HEK293T (cell line): ENCODE measurements at regions not wholly inside any gene's neighbourhood (a gene's known extent, or its start where the extent isn't known, plus 50 kb on each side); places are given as distances from the start of the nearest gene placed in this dataset.

Experiments
- CTCF ChIA-PET: fragments of 350-600 bp; formaldehyde crosslinking; extraction: SDS; loops from one replicate; lab custom pipeline; 2021; ENCODE audit warnings: antibody characterized with exemption, inconsistent platforms; lab: Yijun Ruan, JAX
- POLR2A ChIA-PET: fragments of 350-600 bp; formaldehyde crosslinking; extraction: SDS; loops from one replicate; lab custom pipeline; 2020; ENCODE audit warnings: antibody characterized with exemption, inconsistent platforms; lab: Yijun Ruan, JAX
- DNase-seq: peaks from one replicate; pipeline ENCODE4 v3.0.0; 2012; ENCODE audit warnings: mixed read lengths; ENCODE audit errors: extremely low spot score
- ARNT ChIP-seq: fragments of 450-650 bp; IDR thresholded peaks from 2 replicates; pipeline ENCODE4 v1.6.1; 2017; ENCODE audit warnings: mild to moderate bottlenecking
- BHLHE40 ChIP-seq: fragments of 450-650 bp; IDR thresholded peaks from 2 replicates; pipeline ENCODE4 v1.6.1; 2016; ENCODE audit warnings: mild to moderate bottlenecking, moderate library complexity, borderline replicate concordance
- CTBP1 ChIP-seq: fragments of 450-650 bp; IDR thresholded peaks from 2 replicates; pipeline ENCODE4 v1.6.1; 2016; ENCODE audit warnings: borderline replicate concordance
- ELF4 ChIP-seq: fragments of 450-650 bp; IDR thresholded peaks from 2 replicates; pipeline ENCODE4 v1.6.1; 2017; ENCODE audit warnings: antibody characterized with exemption
- FOXA1 ChIP-seq: fragments of 450-650 bp; IDR thresholded peaks from 2 replicates; pipeline ENCODE4 v1.6.1; 2016; ENCODE audit warnings: mild to moderate bottlenecking
- FOXK2 ChIP-seq: fragments of 450-650 bp; IDR thresholded peaks from 2 replicates; pipeline ENCODE4 v1.6.1; 2016; ENCODE audit warnings: mild to moderate bottlenecking
- FOXM1 ChIP-seq: fragments of 450-650 bp; IDR thresholded peaks from 2 replicates; pipeline ENCODE4 v1.6.1; 2017; ENCODE audit warnings: mild to moderate bottlenecking, borderline replicate concordance
- HDGF ChIP-seq: fragments of 450-650 bp; IDR thresholded peaks from 2 replicates; pipeline ENCODE4 v1.6.1; 2017; ENCODE audit warnings: antibody characterized with exemption, borderline replicate concordance
- L3MBTL2 ChIP-seq: fragments of 450-650 bp; conservative IDR thresholded peaks from 2 replicates; pipeline ENCODE4 v1.6.1; 2016; ENCODE audit warnings: mild to moderate bottlenecking
- LEF1 ChIP-seq: fragments of 450-650 bp; IDR thresholded peaks from 2 replicates; pipeline ENCODE4 v1.6.1; 2017; ENCODE audit warnings: mild to moderate bottlenecking, borderline replicate concordance
- NFRKB ChIP-seq: fragments of 450-650 bp; IDR thresholded peaks from 2 replicates; pipeline ENCODE4 v1.6.1; 2016; ENCODE audit warnings: mild to moderate bottlenecking, moderate library complexity
- PKNOX1 ChIP-seq: fragments of 450-650 bp; IDR thresholded peaks from 2 replicates; pipeline ENCODE4 v1.6.1; 2016
- SP1 ChIP-seq: fragments of 450-650 bp; IDR thresholded peaks from 2 replicates; pipeline ENCODE4 v1.6.1; 2017
- SUZ12 ChIP-seq: fragments of 450-650 bp; IDR thresholded peaks from 2 replicates; pipeline ENCODE4 v1.6.1; 2016; ENCODE audit warnings: mild to moderate bottlenecking
- TARDBP ChIP-seq: fragments of 450-650 bp; IDR thresholded peaks from 2 replicates; pipeline ENCODE4 v1.6.1; 2016
- ZNF384 ChIP-seq: fragments of 450-650 bp; IDR thresholded peaks from 2 replicates; pipeline ENCODE4 v1.6.1; 2016

GRCh38 chr14:89646971-89647370 is 229.9 kb upstream of the FOXN3 start:
- ChIA-PET CTCF (no interaction called here), POLR2A (no interaction called here)
- TF ChIP-seq SP1 (no peak), NFRKB (no peak), HDGF (no peak), LEF1 (no peak), TARDBP (no peak), ZNF384 (no peak), L3MBTL2 (no peak), ELF4 (no peak), PKNOX1 (no peak), FOXM1 (no peak), CTBP1 (no peak), ARNT (no peak), SUZ12 (no peak), BHLHE40 (no peak), FOXK2 (no peak), FOXA1 (no peak)
- no peak for DNase-seq

- TF ChIP-seq ARNT (no peak), BHLHE40 (no peak), SP1 (no peak), PKNOX1 (no peak)
- ChIA-PET CTCF (no interaction called here), POLR2A (no interaction called here)
- no peak for DNase-seq
These were observed 227.6 kb upstream of the FOXN3 start for GRCh38 chr14:89644641-89645040.

GRCh38 chr14:89641495-89642175 is 224.6 kb upstream of the FOXN3 start:
- ChIA-PET CTCF (no interaction called here), POLR2A (no interaction called here)
- no peak for TF ChIP-seq ZNF384
- no peak for TF ChIP-seq CTBP1
- TF ChIP-seq LEF1: no peak
- no peak for TF ChIP-seq ELF4
- no peak for TF ChIP-seq FOXK2
- TF ChIP-seq NFRKB: no peak
- TF ChIP-seq ARNT: no peak
- TF ChIP-seq BHLHE40: no peak
- TF ChIP-seq SP1: no peak
- TF ChIP-seq HDGF: no peak
- no peak for TF ChIP-seq L3MBTL2
- no peak for TF ChIP-seq FOXA1
- no peak for TF ChIP-seq PKNOX1
- no peak for TF ChIP-seq FOXM1
- no peak for TF ChIP-seq SUZ12
- TF ChIP-seq TARDBP: no peak
- no peak for DNase-seq

GRCh38 chr14:89640141-89640540 is 223.1 kb upstream of the FOXN3 start:
- TF ChIP-seq ZNF384 (no peak), NFRKB (no peak), HDGF (no peak), FOXM1 (no peak), CTBP1 (no peak), FOXA1 (no peak), TARDBP (no peak), ARNT (no peak), SP1 (no peak), BHLHE40 (no peak), LEF1 (no peak)
- CTCF ChIA-PET: no interaction called here
- POLR2A ChIA-PET: no interaction called here
- DNase-seq: no peak

- no peak for DNase-seq
- ChIA-PET CTCF (no interaction called here), POLR2A (no interaction called here)
- TF ChIP-seq FOXK2: no peak
- TF ChIP-seq ZNF384: no peak
- TF ChIP-seq NFRKB: no peak
- no peak for TF ChIP-seq SUZ12
- TF ChIP-seq BHLHE40: no peak
- TF ChIP-seq LEF1: no peak
- TF ChIP-seq PKNOX1: no peak
- no peak for TF ChIP-seq ELF4
- no peak for TF ChIP-seq ARNT
- TF ChIP-seq TARDBP: no peak
- no peak for TF ChIP-seq CTBP1
- no peak for TF ChIP-seq FOXA1
- TF ChIP-seq L3MBTL2: no peak
- no peak for TF ChIP-seq SP1
- no peak for TF ChIP-seq FOXM1
- no peak for TF ChIP-seq HDGF
These were observed 222.7 kb upstream of the FOXN3 start for GRCh38 chr14:89639687-89640086.
